Nephron progenitor cell (in vitro differentiated cells): ENCODE measurements at regions not wholly inside any gene's neighbourhood (a gene's known extent, or its start where the extent isn't known, plus 50 kb on each side); places are given as distances from the start of the nearest gene placed in this dataset.

ENCODE experiments used
- DNase-seq: peaks from one replicate; pipeline ENCODE4 v3.0.0; 2021
- H3K27ac Mint-ChIP-seq: 2 replicates; pipeline ENCODE4 v1.8.0; 2021; ENCODE audit warnings: mild to moderate bottlenecking, moderate library complexity, mixed read lengths
- H3K27me3 Mint-ChIP-seq: 2 replicates; pipeline ENCODE4 v1.8.0; 2021; ENCODE audit warnings: mild to moderate bottlenecking, low read depth, mixed read lengths; ENCODE audit not compliant: poor library complexity
- H3K36me3 Mint-ChIP-seq: 2 replicates; pipeline ENCODE4 v1.8.0; 2021; ENCODE audit warnings: low read depth, mixed read lengths
- H3K4me1 Mint-ChIP-seq: 2 replicates; pipeline ENCODE4 v1.8.0; 2021; ENCODE audit warnings: mixed read lengths
- H3K4me3 Mint-ChIP-seq: 2 replicates; pipeline ENCODE4 v1.8.0; 2021; ENCODE audit warnings: mild to moderate bottlenecking, moderate library complexity, mixed read lengths
- H3K9me3 Mint-ChIP-seq: 2 replicates; pipeline ENCODE4 v1.8.0; 2021; ENCODE audit warnings: mild to moderate bottlenecking, moderate library complexity, mixed read lengths
- CTCF ChIP-seq: fragments of 200-600 bp; sonication (generic); IDR thresholded peaks from 2 replicates; pipeline ENCODE4 v1.5.0; 2021; ENCODE audit warnings: antibody characterized with exemption

- TF ChIP-seq CTCF: no peak
- Mint-ChIP-seq H3K27ac (no peak overlapping the region), H3K4me3 (no peak overlapping the region), H3K9me3 (peaks cover 2% of the 10 kb centered on the region), H3K27me3 (no peaks in the 10 kb centered on the region), H3K36me3 (no peaks in the 10 kb centered on the region), H3K4me1 (no peaks in the 10 kb centered on the region)
- DNase-seq: no peak
Measured at GRCh38 chr9:116005205-116005604, 148.4 kb upstream of the PAPPA start.

DNA sequence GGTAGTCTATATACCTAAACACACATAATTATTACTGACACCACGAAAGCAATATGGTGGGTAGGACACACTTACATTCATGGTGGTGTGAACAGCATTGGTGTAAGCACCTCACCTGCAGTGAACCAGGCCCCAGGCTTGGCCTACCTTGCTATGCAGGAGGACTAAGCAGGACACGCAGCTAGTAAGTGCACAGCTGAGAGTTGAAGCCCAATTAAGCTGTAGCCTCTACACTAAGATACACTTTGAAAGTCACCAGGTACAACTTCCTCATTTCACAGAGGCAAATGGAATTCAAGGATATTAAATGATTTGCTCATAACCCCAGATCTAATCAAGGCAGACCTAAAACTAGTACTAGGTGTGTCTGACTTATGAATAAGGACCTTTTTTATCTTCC is 145.8 kb upstream of the PAPPA start:
- Mint-ChIP-seq H3K9me3 (peaks cover 6% of the 10 kb centered on the region), H3K36me3 (no peaks in the 10 kb centered on the region), H3K4me3 (no peak overlapping the region), H3K4me1 (no peaks in the 10 kb centered on the region), H3K27me3 (no peaks in the 10 kb centered on the region), H3K27ac (no peak overlapping the region)
- no peak for DNase-seq
- TF ChIP-seq CTCF: no peak

GRCh38 chr9:116008278-116008677 is 145.3 kb upstream of the PAPPA start:
- DNase-seq: no peak
- Mint-ChIP-seq H3K27ac (no peak overlapping the region), H3K27me3 (no peaks in the 10 kb centered on the region), H3K9me3 (peaks cover 6% of the 10 kb centered on the region), H3K36me3 (no peaks in the 10 kb centered on the region), H3K4me1 (no peaks in the 10 kb centered on the region), H3K4me3 (no peak overlapping the region)
- no peak for TF ChIP-seq CTCF

- no peak overlapping the region for H3K27ac Mint-ChIP-seq
- no peaks in the 10 kb centered on the region for H3K27me3 Mint-ChIP-seq
Measured at GRCh38 chr9:116009420-116009819, 144.2 kb upstream of the PAPPA start.

DNA sequence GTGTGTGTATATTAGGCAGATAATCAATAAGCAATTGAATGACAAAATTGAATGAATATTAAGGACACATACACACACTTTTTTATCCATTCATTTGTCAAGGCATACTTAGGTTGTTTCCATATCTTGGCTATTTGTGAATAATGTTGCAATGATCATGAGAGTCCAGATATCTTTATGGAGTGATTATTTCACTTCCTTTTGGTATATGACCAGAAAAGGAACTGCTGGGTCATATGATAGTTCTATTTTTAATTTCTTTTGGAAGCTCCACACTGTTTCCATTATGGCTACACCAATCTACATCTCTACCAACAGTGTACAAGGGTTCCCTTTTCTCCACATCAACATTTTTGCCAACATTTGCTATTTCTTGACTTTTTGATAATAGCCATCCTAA is 137.7 kb upstream of the PAPPA start:
- H3K27me3 Mint-ChIP-seq: no peaks in the 10 kb centered on the region

More at GRCh38 chr9:116009420-116009819, 144.2 kb upstream of the PAPPA start:
- Mint-ChIP-seq H3K9me3 (peaks cover 6% of the 10 kb centered on the region), H3K4me1 (no peaks in the 10 kb centered on the region), H3K36me3 (no peaks in the 10 kb centered on the region), H3K4me3 (no peak overlapping the region)
- no peak for DNase-seq
- no peak for TF ChIP-seq CTCF

More for the DNA sequence above, 137.7 kb upstream of the PAPPA start:
- DNase-seq: no peak
- Mint-ChIP-seq H3K4me1 (no peaks in the 10 kb centered on the region), H3K9me3 (no peaks in the 10 kb centered on the region), H3K36me3 (no peaks in the 10 kb centered on the region), H3K4me3 (no peak overlapping the region), H3K27ac (no peak overlapping the region)
- TF ChIP-seq CTCF: no peak
